Activated CD8-positive, alpha-beta T cell treated with anti-CD3 and anti-CD28 coated beads for 36 hours (primary cell): ENCODE measurements at regions not wholly inside any gene's neighbourhood (a gene's known extent, or its start where the extent isn't known, plus 50 kb on each side); places are given as distances from the start of the nearest gene placed in this dataset.

Experiments used
- ATAC-seq: fragments of 200-7000 bp; cut with Tn5 transposase; one replicate; pipeline ENCODE4 v1.10.0; 2021; ENCODE audit warnings: mild to moderate bottlenecking, moderate library complexity
- CTCF ChIA-PET: fragments of 350-600 bp; sonication (Branson Sonifier 250); formaldehyde crosslinking; loops from one replicate; lab custom pipeline; 2021; ENCODE audit warnings: antibody characterized with exemption; lab: Charles Lee
- POLR2A ChIA-PET: fragments of 350-600 bp; sonication (Branson Sonifier 250); formaldehyde crosslinking; loops from one replicate; lab custom pipeline; 2021; ENCODE audit warnings: antibody characterized with exemption; lab: Charles Lee
- DNase-seq: peaks from one replicate; pipeline ENCODE4 v3.0.0-alpha.2; 2020
- H3K27ac Mint-ChIP-seq: one replicate; pipeline ENCODE4 v1.8.0; 2021; ENCODE audit warnings: mild to moderate bottlenecking, mixed read lengths
- H3K27me3 Mint-ChIP-seq: one replicate; pipeline ENCODE4 v1.8.0; 2021; ENCODE audit warnings: mixed read lengths
- H3K36me3 Mint-ChIP-seq: one replicate; pipeline ENCODE4 v1.8.0; 2021; ENCODE audit warnings: low read depth, mixed read lengths
- H3K4me1 Mint-ChIP-seq: one replicate; pipeline ENCODE4 v1.8.0; 2021; ENCODE audit warnings: low read depth, mixed read lengths
- H3K4me3 Mint-ChIP-seq: one replicate; pipeline ENCODE4 v1.8.0; 2021; ENCODE audit warnings: mild to moderate bottlenecking, moderate library complexity, mixed read lengths
- H3K9me3 Mint-ChIP-seq: one replicate; pipeline ENCODE4 v1.8.0; 2021; ENCODE audit warnings: mixed read lengths
- CTCF ChIP-seq: fragments of 200-600 bp; IDR thresholded peaks from one replicate; pipeline ENCODE4 v1.8.0; 2022; ENCODE audit warnings: antibody characterized with exemption, mild to moderate bottlenecking
- intact Hi-C: fragments of 100-400 bp; cut with micrococcal nuclease; formaldehyde crosslinking; loops from one replicate; pipeline ENCODE4 v1.10.0; 2022

DNA sequence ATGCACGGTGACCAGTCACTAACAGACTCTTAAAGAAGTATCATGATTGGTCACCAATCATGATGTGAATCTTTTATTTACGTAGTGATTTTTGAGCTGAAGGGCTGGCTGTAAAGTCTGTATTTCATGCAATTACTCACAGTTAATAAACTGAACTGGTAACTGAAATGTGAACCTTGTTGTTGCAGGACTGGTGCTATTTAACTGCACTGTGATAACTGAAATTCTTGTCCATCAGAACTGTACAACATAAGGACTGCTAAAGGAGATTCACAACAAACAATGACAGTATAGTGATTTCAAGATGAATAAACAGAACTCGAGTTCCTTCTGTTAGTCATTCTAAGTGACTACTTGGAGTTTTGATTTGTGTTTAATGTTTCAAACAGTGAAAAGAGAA, 316.6 kb downstream of the TPBG start:
- POLR2A ChIA-PET, result no interaction called here
- DNase-seq, result no peak
- Mint-ChIP-seq H3K9me3 (peaks cover 13% of the 10 kb centered on the region), H3K27me3 (no peaks in the 10 kb centered on the region), H3K4me1 (no peaks in the 10 kb centered on the region), H3K27ac (no peak overlapping the region), H3K36me3 (no peaks in the 10 kb centered on the region), H3K4me3 (no peak overlapping the region)
- TF ChIP-seq CTCF, result no peak
- CTCF ChIA-PET, result no interaction called here
- ATAC-seq, result no peak
- intact Hi-C loops, result no loop called here

DNA sequence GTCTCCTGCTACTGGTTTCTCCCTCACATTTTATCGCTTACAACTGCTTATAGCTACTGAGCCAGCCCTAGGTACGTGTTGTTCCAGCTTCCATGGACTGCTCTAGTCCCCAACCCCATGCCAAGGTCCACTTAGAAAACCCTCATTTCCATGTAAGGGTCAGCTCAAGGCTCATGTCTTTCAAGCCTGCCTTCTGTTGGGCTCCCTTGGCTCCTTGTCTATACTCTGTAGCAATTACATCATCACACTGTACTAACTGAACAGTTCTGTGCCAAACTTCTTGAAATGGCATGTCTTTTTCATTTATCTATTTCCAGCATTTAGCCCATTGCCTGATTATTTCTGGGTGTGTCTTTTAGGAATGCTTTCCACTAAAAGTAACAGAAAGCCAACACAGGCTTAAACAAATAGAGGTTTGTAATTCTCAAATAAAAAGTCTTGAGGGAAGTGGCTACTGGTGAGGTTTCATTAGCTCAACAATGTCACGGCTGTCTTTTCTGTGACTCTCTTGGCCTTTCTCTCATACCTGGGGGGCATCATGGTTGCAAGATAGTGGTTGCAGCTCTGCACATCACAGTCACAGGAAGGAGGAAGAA, 317.6 kb downstream of the TPBG start:
- no peak overlapping the region for H3K27ac Mint-ChIP-seq
- no peaks in the 10 kb centered on the region for H3K36me3 Mint-ChIP-seq
- ChIA-PET POLR2A (no interaction called here), CTCF (no interaction called here)
- no peak for DNase-seq
- H3K9me3 Mint-ChIP-seq, result peaks cover 12% of the 10 kb centered on the region
- H3K4me1 Mint-ChIP-seq, result no peaks in the 10 kb centered on the region
- ATAC-seq, result no peak
- TF ChIP-seq CTCF, result no peak
- intact Hi-C loops, result no loop called here
- H3K4me3 Mint-ChIP-seq, result no peak overlapping the region
- no peaks in the 10 kb centered on the region for H3K27me3 Mint-ChIP-seq

GRCh38 chr6:82686719-82687118, 323.1 kb downstream of the TPBG start:
- Mint-ChIP-seq H3K4me1 (no peaks in the 10 kb centered on the region), H3K4me3 (no peak overlapping the region), H3K27ac (no peak overlapping the region), H3K9me3 (no peaks in the 10 kb centered on the region), H3K27me3 (no peaks in the 10 kb centered on the region), H3K36me3 (no peaks in the 10 kb centered on the region)
- POLR2A ChIA-PET, result no interaction called here
- CTCF ChIA-PET, result no interaction called here
- no peak for ATAC-seq
- intact Hi-C loops, result no loop called here
- no peak for DNase-seq
- no peak for TF ChIP-seq CTCF

GRCh38 chr6:82687855-82688254, 324.2 kb downstream of the TPBG start:
- no peak for TF ChIP-seq CTCF
- no peak overlapping the region for H3K4me3 Mint-ChIP-seq
- H3K9me3 Mint-ChIP-seq, result no peaks in the 10 kb centered on the region
- no peak overlapping the region for H3K27ac Mint-ChIP-seq
- CTCF ChIA-PET, result no interaction called here
- DNase-seq (no peak), ATAC-seq (no peak)
- no peaks in the 10 kb centered on the region for H3K4me1 Mint-ChIP-seq
- intact Hi-C loops, result no loop called here
- H3K36me3 Mint-ChIP-seq, result no peaks in the 10 kb centered on the region
- POLR2A ChIA-PET, result no interaction called here
- no peaks in the 10 kb centered on the region for H3K27me3 Mint-ChIP-seq

- no peak for ATAC-seq
- intact Hi-C loops, result no loop called here
- TF ChIP-seq CTCF, result no peak
- CTCF ChIA-PET, result no interaction called here
- Mint-ChIP-seq H3K9me3 (no peaks in the 10 kb centered on the region), H3K27ac (no peak overlapping the region), H3K4me1 (no peaks in the 10 kb centered on the region), H3K27me3 (no peaks in the 10 kb centered on the region), H3K36me3 (no peaks in the 10 kb centered on the region), H3K4me3 (no peak overlapping the region)
- POLR2A ChIA-PET, result no interaction called here
- DNase-seq, result no peak
Measured at GRCh38 chr6:82690283-82690682, 326.7 kb downstream of the TPBG start.
